HG02885 (cell line): ENCODE measurements at regions not wholly inside any gene's neighbourhood (a gene's known extent, or its start where the extent isn't known, plus 50 kb on each side); places are given as distances from the start of the nearest gene placed in this dataset.

ENCODE experiments used
- ATAC-seq: cut with Tn5 transposase; IDR thresholded peaks from one replicate; pipeline ENCODE4 v1.9.1; 2021; ENCODE audit warnings: mild to moderate bottlenecking; ENCODE audit not compliant: unreplicated experiment, poor library complexity

DNA sequence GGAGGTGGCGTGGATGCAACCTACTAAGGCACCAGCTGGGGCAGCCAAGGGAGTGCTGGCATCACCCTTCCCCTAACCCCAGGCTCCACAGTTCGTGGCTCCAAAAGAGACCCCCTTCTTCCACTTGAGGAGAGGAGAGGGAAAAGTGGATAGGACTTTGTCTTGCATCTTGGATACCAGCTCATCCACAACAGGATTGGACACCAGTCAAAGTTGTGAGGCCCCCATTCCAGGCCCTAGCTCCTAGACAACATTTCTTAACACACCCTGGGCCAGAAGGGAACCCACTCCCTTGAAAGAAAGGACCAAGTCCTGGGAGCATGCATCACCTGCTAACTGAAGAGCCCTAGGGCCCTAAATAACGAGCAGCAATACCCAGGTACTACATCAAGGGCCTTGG, 372.6 kb upstream of the PLXNA2 start:
- no peak for ATAC-seq

DNA sequence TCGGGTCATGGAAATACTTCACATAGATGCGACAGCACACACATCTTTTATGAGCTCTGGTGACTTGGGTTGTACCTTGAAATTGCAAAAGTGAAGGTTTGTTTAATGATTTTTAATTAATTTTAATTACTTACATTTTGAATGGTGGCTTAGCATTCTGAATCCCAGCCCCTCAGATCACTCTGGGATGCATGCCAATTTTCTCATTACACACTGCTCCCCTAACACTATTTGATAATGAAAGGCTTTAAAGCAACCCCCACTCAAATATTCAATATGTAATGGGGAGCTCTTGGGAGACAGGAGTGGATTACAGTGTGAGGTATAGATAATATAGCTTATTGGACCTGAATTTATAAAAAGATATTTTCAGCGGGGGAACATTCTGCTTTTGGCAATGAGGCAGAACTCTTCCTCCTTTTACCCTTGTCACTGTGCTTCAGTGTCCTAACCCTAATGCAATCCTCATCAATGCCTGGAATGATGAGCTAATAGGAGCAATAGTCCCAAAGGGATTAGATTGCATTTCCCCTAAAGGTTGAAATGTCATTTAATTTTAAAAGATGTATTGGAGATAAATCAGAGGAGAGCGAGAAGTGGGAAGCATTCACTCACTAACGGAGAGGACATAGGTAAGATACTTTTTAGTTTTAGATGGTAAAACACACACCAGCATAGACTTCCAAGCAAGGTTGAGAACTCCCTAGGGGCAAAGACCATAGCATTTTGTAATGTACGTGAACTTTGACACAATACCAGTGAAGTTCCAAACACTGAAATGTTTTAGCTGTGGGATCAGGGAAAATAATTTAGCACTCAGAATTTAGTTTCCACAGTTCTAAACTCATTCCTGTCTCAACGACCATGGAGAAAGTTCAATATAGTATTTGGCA, 384.1 kb upstream of the PLXNA2 start:
- ATAC-seq = no peak

DNA sequence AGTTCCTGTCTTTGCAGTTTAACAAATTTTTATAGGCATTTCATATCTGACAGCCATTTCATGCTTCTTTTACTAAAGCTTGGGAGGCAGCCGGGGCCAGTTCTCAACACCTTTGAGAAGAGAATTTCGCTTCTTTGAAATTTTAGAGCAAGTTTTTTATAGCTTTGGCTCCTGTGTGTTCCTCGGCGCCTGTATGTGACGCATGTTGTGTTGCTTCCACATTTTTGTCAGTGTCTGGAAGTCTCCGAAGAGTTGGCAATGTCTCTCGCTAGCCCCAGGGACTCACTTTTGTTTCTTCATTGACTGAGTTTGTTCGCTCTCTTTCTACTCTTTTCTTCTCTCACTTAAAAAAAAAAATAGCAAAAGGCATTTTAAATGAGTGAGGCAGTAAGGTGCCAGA, 386.9 kb upstream of the PLXNA2 start:
- ATAC-seq = no peak

DNA sequence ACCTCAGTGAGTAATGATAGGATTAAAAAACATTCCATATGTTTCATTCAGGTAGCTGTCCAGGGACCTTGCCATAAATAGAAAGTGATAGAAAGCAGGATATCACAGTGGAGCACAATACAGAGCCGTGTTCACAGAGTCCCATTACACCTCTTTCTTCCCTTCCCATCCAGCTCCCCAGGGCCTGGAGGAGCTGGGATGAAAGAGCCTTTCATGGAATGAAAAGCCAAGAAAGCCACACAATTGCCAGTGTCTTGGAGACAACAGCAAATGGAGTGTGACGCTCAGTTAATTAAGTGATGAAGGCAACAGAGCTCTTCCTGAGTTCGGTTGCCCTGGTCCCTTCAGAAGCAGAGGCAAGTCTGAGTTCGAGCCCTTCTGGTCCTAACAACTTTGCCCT, 387.3 kb upstream of the PLXNA2 start:
- ATAC-seq = no peak

DNA sequence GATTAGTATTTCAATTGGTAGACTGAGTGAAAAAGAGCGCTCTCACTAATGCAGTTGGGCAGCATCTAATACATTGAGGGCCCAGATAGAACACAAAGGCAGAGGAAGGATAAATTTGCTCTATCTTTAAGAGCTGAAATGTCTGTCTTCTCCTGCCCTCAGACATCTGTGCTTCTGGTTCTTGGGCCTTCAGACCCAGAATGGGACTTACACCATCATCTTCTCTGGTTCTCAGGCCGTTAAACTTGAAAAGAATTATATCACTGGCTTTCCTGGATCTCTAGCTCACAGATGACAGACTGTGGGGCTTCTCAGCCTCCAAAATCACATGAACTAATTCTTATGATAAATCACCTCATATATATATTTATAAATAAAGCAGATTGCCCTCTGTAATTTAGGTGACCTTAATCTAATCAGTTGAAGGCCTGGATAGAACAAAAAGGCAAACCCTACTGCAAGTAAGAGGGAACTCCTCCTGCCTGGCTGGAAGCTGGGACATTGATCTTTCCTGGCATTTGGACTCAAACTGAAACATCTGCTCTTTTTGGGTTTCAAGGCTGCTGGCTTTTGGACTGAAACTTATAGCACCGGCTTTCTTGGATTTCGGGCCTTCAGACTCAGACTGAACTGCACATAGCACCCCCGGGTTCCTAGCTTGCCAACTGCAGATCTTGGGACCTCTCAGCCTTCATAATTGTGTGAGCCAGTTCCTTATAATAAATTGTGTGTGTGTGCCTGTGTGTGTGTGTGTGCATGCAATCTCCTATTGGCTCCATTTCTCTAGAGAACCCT, 390.4 kb upstream of the PLXNA2 start:
- no peak for ATAC-seq

DNA sequence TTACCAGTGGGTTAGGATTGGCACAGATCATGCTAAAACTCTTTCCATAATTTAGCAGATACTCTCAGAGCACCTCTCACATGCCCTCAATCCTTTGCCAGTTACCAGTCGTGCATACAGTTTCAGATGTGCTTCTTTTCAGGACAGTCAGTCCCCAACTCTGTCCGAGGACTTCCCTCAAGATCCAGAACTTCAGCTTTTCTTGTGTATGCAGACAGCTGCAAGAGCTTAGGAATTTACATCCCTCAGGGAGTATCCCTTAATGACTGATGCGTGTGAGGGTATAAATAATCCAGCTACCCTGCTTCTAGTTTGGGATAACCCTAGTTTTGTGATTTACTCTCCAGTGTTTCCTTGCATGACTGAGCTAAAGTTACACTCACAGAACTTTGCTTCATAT, 393.0 kb upstream of the PLXNA2 start:
- no peak for ATAC-seq

DNA sequence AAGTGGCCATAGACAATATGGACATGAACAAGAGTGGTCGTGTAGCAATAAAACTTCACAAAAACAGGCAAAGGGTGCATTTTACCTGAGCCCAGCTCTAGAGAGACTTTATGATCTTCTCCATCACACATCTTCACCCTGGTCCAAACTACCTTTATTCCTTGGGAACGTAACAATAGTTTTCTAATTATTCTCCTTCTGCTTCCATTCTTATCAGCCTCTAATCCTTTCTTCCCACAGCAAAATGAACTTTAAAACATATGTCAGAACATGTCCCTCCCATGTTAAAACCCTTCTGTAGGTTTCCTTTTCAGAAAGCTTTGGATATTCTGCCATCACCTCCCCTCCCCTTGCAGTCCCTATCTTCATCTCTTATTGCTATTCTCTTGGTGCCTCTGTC, 395.2 kb upstream of the PLXNA2 start:
- ATAC-seq = no peak

DNA sequence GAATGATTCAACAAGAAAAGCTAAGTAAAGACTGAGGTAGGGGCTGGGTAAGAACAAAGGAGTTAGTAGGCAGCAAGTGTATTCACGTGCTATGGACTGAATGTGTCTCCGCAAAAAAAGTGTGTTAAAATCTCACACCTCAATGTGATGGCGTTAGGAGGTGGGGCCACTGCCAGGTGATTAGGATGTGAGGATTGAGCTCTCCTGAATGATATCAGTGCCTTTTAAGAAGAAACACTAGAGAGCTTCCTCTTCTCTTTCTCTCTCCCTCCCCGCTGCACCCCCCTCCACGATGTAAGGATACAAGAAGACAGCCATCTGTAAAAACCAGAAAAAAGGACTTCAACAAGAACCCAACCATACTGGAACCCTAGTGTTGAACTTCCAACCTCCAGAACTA, 396.1 kb upstream of the PLXNA2 start:
- no peak for ATAC-seq

DNA sequence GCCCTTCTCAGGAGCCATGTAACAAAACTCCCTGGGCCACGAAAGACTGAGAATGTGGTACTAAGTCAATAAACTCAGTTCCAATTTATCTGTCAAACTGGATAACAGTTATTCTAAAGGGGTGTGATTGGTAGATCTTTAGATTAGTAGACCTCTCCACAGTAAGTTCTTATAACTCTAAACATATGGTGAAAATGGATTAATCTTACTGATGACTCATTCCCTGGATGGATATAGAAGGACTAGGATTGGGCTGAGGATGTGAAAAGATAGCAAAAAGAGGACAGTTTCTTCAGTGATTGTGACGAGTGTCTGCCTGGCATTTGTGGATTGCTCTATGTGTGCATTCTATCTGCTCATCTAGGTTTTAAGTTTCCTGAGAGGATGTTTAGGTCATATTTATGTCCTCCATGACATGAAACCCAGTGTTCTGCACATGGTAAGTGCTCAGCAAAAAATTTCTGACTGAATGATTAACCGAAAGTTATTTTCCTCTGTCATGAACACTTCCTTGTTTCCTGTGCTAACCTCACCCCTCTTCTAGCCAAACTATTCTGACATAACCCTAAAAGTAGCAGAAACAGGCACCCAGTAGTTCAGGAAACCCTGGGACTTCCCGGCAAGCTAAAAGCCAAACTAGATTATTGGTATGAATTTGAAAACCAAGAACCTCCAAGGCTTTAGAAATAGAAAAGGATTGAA, 397.5 kb upstream of the PLXNA2 start:
- no peak for ATAC-seq

DNA sequence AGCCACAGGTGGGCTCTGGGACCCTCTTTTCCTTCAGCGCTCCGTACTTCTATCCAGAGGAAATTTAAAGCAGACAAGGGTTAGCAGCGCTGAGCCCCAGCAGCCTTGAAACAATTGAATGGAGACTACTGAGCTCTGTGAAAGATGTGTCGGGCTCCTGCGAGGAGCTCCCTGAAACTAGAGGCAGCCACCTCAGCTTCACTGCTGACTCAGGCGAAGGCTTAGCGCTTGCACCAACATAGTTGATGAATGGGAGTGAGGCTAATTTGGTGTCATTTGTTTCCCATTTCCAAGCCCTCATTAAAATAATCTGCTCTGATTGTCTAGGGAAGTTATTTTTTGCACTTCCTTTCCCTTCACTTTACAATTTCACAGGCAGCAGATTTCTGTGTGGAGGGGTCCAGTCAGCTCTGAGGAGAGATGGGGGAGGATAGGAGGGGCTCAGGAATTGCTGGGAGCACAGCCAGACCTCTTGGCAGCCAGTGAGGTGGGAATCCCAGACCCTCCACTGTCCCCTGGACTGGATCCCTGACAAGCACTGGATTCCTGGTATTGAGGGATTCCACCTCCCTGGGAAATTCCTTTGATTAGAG, 398.9 kb upstream of the PLXNA2 start:
- ATAC-seq = no peak

DNA sequence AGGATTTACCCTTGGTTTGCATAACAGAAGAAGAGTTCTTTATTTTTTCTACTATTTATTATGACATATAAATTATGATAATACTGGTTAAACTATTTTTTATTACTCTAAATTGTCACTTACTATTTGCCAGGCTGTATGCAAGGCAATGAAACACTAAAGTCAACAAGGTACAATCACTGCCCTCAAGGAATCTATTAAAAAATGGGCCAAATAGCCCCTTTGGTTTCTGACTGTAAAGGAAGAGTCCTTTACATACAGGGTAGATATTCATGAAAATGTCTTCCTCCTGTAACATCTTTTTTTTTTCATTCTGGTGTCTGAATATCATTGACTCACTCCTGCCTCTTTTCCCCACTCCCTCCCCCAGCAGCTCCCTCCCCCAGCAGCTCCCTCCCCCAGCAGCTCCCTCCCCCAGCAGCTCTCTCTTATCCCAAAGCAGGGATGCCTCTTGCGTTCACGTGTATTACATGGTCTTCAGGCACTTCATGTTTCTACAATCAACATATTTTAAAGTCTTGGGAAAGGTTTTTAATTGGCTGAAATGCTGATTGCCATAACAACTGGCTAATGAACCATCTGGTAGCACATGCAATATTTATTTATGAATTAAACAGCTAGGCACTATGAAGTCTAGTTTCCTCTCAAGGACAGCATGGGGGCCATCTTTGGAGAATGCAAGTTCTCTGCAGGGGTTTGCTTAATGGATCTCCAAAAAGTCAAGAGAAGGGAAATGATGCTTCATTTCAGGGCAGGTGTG, 400.4 kb upstream of the PLXNA2 start:
- no peak for ATAC-seq

DNA sequence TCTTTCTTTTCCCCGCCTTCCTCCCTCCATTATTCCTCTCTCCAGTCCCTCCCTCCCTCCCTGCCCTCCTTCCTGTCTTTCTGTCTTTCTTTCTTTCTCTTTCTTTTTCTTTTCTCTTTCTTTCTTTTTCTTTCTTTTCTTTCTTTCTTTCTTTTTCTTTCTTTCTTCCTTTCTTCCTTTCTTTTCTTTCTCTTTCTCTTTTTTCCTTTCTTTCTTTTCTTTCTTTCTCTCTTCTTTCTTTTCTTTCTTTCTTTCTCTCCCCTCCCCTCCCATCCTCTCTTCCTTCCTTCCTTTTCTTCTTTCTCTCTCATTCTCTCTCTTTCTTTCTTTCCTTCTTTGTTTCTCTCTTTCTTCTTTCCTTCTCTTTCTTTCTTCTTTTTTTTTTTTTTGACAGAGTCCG, 402.2 kb upstream of the PLXNA2 start:
- ATAC-seq = no peak

DNA sequence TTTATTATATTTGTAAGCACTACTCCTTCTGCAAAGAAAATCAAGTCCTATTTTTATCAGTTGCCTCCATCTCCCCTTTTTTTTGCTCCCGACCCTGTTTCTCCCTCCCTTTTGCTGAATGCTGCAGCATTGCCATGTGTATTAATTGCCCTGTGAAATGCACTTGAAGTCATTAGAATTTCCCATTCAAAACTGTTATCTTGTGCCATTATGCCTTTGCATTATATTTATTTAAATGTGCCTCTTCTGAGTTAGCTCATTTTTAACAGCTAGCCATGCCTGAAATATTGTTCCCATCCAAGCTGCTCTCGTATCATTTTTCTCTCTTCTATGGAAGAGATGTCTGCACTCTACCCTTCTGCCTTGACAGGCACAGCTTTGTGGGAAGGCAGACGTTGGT, 404.0 kb upstream of the PLXNA2 start:
- no peak for ATAC-seq

DNA sequence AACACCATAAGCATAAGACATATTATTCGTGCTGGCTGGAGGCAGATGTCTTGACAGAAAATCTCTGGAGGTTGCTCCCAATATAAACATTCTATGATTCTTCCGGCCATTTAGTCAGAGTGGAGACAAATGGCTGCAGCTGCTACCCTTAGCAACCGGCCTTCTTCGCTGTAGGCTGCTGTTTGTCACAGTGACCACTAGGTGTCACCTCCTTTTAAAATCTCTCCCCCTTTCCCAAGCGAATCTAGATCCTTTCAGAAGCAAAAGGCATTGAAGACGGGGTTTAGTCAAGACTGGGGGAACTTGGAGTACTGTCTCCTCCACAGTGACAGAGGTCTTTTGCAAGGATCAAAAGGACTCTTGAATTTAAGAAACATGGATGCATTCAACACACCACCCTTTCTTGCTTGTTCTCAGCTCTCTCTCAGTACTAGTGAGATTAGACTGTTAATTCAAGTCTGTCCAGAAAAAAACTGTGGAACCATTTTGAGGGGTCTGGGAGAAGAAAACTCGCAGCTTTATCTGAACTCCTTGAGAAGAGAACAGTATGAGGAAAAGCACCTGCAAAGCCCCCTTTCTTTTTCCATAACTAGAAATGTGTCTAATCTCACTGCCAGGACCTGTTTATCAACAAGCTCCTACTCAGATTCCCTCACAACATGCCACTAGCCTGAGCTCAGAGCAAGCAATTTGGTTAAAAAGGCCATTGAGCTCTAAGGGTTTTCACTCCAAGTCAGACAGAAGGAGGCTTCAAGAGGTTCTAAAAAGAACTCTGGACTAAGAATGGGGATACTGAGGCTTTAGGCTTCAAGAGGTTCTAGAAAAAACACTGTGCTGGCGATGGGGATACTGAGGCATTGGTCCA, 408.3 kb upstream of the PLXNA2 start:
- ATAC-seq = peak; percentile 89

DNA sequence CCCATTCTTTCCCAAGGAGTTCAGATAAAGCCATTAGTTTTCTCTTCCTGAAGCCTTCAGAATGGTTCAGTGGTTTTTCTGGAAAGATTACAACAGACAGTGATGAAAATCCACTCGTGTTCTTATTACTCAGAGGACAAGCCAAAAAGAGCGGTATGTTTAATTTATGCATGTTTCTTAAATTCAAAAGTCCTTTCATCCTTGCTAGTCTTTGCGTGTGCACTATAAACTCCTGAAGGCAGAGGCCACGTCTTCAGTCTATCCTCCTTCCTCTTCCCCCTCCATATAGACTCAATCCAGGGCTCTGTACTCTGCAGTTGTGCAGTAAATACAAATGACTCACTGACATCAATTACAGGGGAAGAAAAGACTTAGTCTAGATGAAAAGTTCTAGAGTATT, 409.2 kb upstream of the PLXNA2 start:
- ATAC-seq = no peak

DNA sequence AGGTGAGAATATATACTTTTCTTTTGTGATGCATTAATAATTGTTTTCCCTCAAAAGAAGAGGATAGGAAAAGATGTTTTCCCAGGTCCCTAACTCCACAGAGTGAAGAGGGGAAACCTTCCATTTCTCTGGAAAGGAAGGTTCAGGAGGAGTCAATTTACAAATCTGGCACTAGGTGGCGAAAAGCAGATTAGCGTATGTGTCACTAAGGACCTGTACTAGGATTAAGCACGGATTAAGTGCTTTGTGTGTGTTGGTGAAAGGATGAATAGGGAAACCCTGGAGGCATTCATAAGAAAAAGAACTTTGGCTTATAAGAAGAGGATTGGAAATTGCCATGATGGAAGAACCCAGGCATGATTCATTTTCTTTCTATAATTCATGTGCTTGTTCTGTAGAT, 410.1 kb upstream of the PLXNA2 start:
- peak; percentile 45 for ATAC-seq

DNA sequence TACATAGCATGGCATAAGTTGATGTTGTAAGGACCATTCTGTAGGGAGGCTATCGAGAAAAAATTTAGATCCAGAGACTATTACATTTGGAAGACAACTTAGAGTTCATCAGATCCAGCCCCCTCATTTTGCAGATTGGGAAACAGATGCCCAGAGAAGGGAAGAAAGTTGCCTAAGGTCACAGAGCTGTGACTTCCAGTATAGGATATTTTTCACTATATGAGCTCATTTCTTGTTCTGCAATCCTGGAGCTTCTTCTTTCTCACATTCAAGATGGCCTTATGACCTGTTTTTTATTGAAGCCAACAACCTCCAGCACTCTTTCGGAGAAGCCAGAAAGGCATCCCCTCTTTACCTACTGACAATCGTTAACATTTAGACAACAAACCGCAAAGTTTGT, 421.8 kb upstream of the PLXNA2 start:
- no peak for ATAC-seq

DNA sequence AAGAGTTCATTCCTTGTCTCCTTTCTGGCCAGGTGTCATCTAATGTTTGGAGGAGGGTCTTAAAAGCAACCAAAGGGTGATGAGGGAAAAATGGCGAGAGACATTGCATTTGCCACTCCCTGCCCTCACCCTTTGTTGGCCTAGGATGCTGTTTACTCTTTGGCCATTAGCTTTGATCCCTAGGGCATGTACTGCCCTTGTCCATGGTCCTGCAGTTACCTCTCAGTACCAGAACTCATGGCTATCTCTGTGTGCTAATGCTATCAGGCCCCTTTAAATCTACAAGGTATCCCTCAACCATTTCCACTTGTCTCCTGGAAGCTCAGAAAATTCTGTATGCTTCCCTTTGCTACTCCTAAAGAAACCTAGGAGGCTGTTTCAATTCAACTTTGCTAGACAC, 424.8 kb upstream of the PLXNA2 start:
- ATAC-seq = no peak

DNA sequence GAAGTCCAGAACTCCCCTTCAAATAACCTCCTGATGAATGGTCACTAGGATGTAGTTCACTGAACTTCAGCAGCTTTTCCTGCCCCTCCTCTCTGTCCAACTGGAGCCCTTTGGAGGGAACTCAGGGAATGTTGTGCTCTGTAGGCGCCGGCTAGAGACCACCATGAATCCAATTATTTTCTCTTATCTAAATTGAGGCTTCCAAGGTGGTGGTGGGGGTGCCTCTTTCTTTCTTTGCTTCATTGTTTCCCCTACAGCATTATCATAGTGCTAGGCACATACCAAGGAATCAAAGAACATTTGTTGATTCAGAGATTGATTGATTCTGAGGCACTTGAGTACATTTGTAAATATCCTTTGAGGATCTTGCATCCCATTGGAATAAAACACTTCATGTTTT, 426.6 kb upstream of the PLXNA2 start:
- no peak for ATAC-seq
